HEK293 (cell line): ENCODE measurements at regions not wholly inside any gene's neighbourhood (a gene's known extent, or its start where the extent isn't known, plus 50 kb on each side); places are given as distances from the start of the nearest gene placed in this dataset.

Experiments
- CTCF ChIA-PET: fragments of 350-600 bp; formaldehyde crosslinking; extraction: SDS; loops from one replicate; lab custom pipeline; 2021; ENCODE audit warnings: antibody characterized with exemption; lab: Yijun Ruan, JAX
- POLR2A ChIA-PET: fragments of 300-600 bp; formaldehyde crosslinking; extraction: SDS; loops from one replicate; lab custom pipeline; 2020; ENCODE audit warnings: antibody characterized with exemption, inconsistent platforms; lab: Yijun Ruan, JAX
- H3K27ac ChIP-seq: fragments of 200-500 bp; sonication (Bioruptor generic); 2 replicates; pipeline ENCODE4 v1.5.1; 2014; ENCODE audit warnings: low read depth, low read length, control low read depth, inconsistent platforms; ENCODE audit errors: extremely low read depth
- H3K36me3 ChIP-seq, 2 experiments: fragments of 200-500 bp in 1 of 2; sonication (Bioruptor generic) in 1 of 2; 1 replicate in 1 of 2; 2 replicates in 1 of 2; pipeline ENCODE4 v1.5.1; 2014 to 2017; ENCODE audit warnings: inconsistent platforms in 2 of 2, low read length in 2 of 2; ENCODE audit not compliant: control insufficient read depth in 2 of 2, insufficient read depth in 1 of 2
- H3K4me1 ChIP-seq: fragments of 200-500 bp; sonication (Bioruptor generic); 2 replicates; pipeline ENCODE4 v1.5.1; 2014; ENCODE audit warnings: mild to moderate bottlenecking, low read length, inconsistent platforms; ENCODE audit not compliant: control insufficient read depth, insufficient read depth
- H3K4me3 ChIP-seq: 2 replicates; pipeline ENCODE4 v1.5.1; 2011; ENCODE audit warnings: low read depth, mild to moderate bottlenecking, control low read depth, low read length, moderate library complexity
- H3K9me3 ChIP-seq: fragments of 200-500 bp; sonication (Bioruptor generic); 2 replicates; pipeline ENCODE4 v1.5.1; 2014; ENCODE audit warnings: low read depth, low read length, inconsistent platforms; ENCODE audit not compliant: control insufficient read depth, insufficient read depth
- FEZF1 ChIP-seq: fragments of 450-650 bp; formaldehyde crosslinking; IDR thresholded peaks from 2 replicates; pipeline ENCODE4 v1.5.1; 2016; ENCODE audit warnings: missing biosample characterization, missing genetic modification characterization
- GLI4 ChIP-seq: fragments of 450-650 bp; formaldehyde crosslinking; IDR thresholded peaks from 2 replicates; pipeline ENCODE4 v1.5.1; 2016; ENCODE audit warnings: missing biosample characterization, missing genetic modification characterization
- KLF16 ChIP-seq: fragments of 450-650 bp; formaldehyde crosslinking; IDR thresholded peaks from 2 replicates; pipeline ENCODE4 v1.5.1; 2017; ENCODE audit warnings: missing biosample characterization, missing genetic modification characterization
- MYNN ChIP-seq: fragments of 450-650 bp; formaldehyde crosslinking; IDR thresholded peaks from 2 replicates; pipeline ENCODE4 v1.5.1; 2016; ENCODE audit warnings: missing biosample characterization, missing genetic modification characterization, borderline replicate concordance
- OSR2 ChIP-seq: fragments of 450-650 bp; formaldehyde crosslinking; IDR thresholded peaks from 2 replicates; pipeline ENCODE4 v1.5.1; 2016; ENCODE audit warnings: missing biosample characterization, missing genetic modification characterization
- RBAK ChIP-seq: fragments of 450-650 bp; formaldehyde crosslinking; IDR thresholded peaks from 2 replicates; pipeline ENCODE4 v1.5.1; 2016; ENCODE audit warnings: missing biosample characterization, missing genetic modification characterization
- TCF7L2 ChIP-seq: IDR thresholded peaks from 2 replicates; pipeline ENCODE4 v1.6.1; 2011; ENCODE audit warnings: low read depth, mild to moderate bottlenecking, inconsistent platforms, low read length, moderate library complexity, borderline replicate concordance
- ZBTB17 ChIP-seq: fragments of 450-650 bp; formaldehyde crosslinking; IDR thresholded peaks from 2 replicates; pipeline ENCODE4 v1.5.1; 2016; ENCODE audit warnings: missing biosample characterization, missing genetic modification characterization
- ZIC2 ChIP-seq: fragments of 450-650 bp; formaldehyde crosslinking; IDR thresholded peaks from 2 replicates; pipeline ENCODE4 v1.5.1; 2016; ENCODE audit warnings: missing biosample characterization, missing genetic modification characterization
- ZNF133 ChIP-seq: fragments of 450-650 bp; formaldehyde crosslinking; IDR thresholded peaks from 2 replicates; pipeline ENCODE4 v1.5.1; 2016; ENCODE audit warnings: missing biosample characterization, missing genetic modification characterization
- ZNF211 ChIP-seq: fragments of 450-650 bp; formaldehyde crosslinking; IDR thresholded peaks from 2 replicates; pipeline ENCODE4 v1.5.1; 2016; ENCODE audit warnings: low read depth, missing biosample characterization, missing genetic modification characterization
- ZNF366 ChIP-seq: fragments of 450-650 bp; formaldehyde crosslinking; conservative IDR thresholded peaks from 2 replicates; pipeline ENCODE4 v1.5.1; 2016; ENCODE audit warnings: missing biosample characterization, missing genetic modification characterization
- ZNF391 ChIP-seq: fragments of 450-650 bp; formaldehyde crosslinking; IDR thresholded peaks from 2 replicates; pipeline ENCODE4 v1.5.1; 2016; ENCODE audit warnings: low read depth, missing biosample characterization, missing genetic modification characterization, borderline replicate concordance
- ZNF416 ChIP-seq: fragments of 450-650 bp; formaldehyde crosslinking; IDR thresholded peaks from 2 replicates; pipeline ENCODE4 v1.5.1; 2016; ENCODE audit warnings: missing biosample characterization, missing genetic modification characterization
- ZNF473 ChIP-seq: fragments of 450-650 bp; formaldehyde crosslinking; IDR thresholded peaks from 2 replicates; pipeline ENCODE4 v1.5.1; 2017; ENCODE audit warnings: missing biosample characterization, missing genetic modification characterization
- ZNF530 ChIP-seq: fragments of 450-650 bp; formaldehyde crosslinking; IDR thresholded peaks from 2 replicates; pipeline ENCODE4 v1.5.1; 2016; ENCODE audit warnings: low read depth, missing biosample characterization, missing genetic modification characterization
- ZNF548 ChIP-seq: fragments of 450-650 bp; formaldehyde crosslinking; IDR thresholded peaks from 2 replicates; pipeline ENCODE4 v1.5.1; 2016; ENCODE audit warnings: missing biosample characterization, missing genetic modification characterization
- ZNF596 ChIP-seq: fragments of 450-650 bp; IDR thresholded peaks from 2 replicates; pipeline ENCODE4 v1.5.0; 2018; ENCODE audit warnings: missing biosample characterization, mild to moderate bottlenecking, missing genetic modification characterization, moderate library complexity
- ZNF610 ChIP-seq: fragments of 450-650 bp; formaldehyde crosslinking; IDR thresholded peaks from 2 replicates; pipeline ENCODE4 v1.5.1; 2016; ENCODE audit warnings: missing biosample characterization, missing genetic modification characterization, borderline replicate concordance
- ZNF768 ChIP-seq: fragments of 450-650 bp; formaldehyde crosslinking; IDR thresholded peaks from 2 replicates; pipeline ENCODE4 v1.5.1; 2018; ENCODE audit warnings: missing biosample characterization, mild to moderate bottlenecking, missing genetic modification characterization
- ZNF830 ChIP-seq: fragments of 450-650 bp; IDR thresholded peaks from 2 replicates; pipeline ENCODE4 v1.5.0; 2018; ENCODE audit warnings: missing biosample characterization, missing genetic modification characterization, low read depth, mild to moderate bottlenecking, moderate library complexity
- ZNF837 ChIP-seq: fragments of 450-650 bp; formaldehyde crosslinking; IDR thresholded peaks from 2 replicates; pipeline ENCODE4 v1.5.1; 2016; ENCODE audit warnings: missing biosample characterization, missing genetic modification characterization
- TF ChIP-seq, protein P1 (sequence below): fragments of 450-650 bp; formaldehyde crosslinking; IDR thresholded peaks from 2 replicates; pipeline ENCODE4 v1.5.1; 2016; ENCODE audit warnings: missing biosample characterization, missing genetic modification characterization
- TF ChIP-seq, protein P2 (sequence below): fragments of 450-650 bp; formaldehyde crosslinking; IDR thresholded peaks from 2 replicates; pipeline ENCODE4 v1.5.1; 2016; ENCODE audit warnings: missing biosample characterization, missing genetic modification characterization
- TF ChIP-seq, protein P3 (sequence below): fragments of 450-650 bp; formaldehyde crosslinking; IDR thresholded peaks from 2 replicates; pipeline ENCODE4 v1.5.1; 2016; ENCODE audit warnings: missing biosample characterization, missing genetic modification characterization, borderline replicate concordance
- TF ChIP-seq, protein P4 (sequence below): fragments of 450-650 bp; formaldehyde crosslinking; IDR thresholded peaks from 2 replicates; pipeline ENCODE4 v1.5.1; 2017; ENCODE audit warnings: missing biosample characterization, missing genetic modification characterization

DNA sequence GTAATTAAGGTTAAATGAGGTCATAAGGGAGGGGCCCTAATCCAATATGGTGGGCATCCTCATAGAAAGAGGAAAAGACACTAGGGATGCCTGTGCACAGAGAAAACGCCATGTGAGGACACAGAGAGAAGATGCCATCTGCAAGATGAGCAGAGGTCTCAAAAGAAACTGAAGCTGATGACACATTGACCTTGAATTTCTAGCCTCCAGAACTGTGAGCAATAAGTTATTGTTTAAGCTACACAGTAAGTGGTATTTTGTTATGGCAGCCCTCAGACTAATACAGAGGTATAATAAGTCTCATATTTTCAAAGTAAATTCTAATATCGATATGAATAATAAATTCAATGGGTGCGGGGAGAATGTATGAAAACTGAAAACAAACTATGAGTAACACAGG is 169.9 kb downstream of the UGT8 start:
- CTCF ChIA-PET = no interaction called here
- H3K27ac ChIP-seq = no peak overlapping the region
- no peaks in the 10 kb centered on the region for H3K9me3 ChIP-seq
- no peaks in the 10 kb centered on the region for H3K36me3 ChIP-seq
- H3K4me3 ChIP-seq = no peak overlapping the region
- H3K4me1 ChIP-seq = no peaks in the 10 kb centered on the region
- TF ChIP-seq ZNF366 (tag by site-specific recombination) (no peak), ZNF610 (tag by site-specific recombination) (no peak), ZNF473 (tag by site-specific recombination) (no peak), ZNF391 (tag by site-specific recombination) (no peak), ZNF416 (no peak), ZNF211 (tag by site-specific recombination) (no peak), MYNN (no peak)
- TF ChIP-seq, protein P1, sequence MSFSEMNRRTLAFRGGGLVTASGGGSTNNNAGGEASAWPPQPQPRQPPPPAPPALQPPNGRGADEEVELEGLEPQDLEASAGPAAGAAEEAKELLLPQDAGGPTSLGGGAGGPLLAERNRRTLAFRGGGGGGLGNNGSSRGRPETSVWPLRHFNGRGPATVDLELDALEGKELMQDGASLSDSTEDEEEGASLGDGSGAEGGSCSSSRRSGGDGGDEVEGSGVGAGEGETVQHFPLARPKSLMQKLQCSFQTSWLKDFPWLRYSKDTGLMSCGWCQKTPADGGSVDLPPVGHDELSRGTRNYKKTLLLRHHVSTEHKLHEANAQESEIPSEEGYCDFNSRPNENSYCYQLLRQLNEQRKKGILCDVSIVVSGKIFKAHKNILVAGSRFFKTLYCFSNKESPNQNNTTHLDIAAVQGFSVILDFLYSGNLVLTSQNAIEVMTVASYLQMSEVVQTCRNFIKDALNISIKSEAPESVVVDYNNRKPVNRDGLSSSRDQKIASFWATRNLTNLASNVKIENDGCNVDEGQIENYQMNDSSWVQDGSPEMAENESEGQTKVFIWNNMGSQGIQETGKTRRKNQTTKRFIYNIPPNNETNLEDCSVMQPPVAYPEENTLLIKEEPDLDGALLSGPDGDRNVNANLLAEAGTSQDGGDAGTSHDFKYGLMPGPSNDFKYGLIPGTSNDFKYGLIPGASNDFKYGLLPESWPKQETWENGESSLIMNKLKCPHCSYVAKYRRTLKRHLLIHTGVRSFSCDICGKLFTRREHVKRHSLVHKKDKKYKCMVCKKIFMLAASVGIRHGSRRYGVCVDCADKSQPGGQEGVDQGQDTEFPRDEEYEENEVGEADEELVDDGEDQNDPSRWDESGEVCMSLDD = no peak
- POLR2A ChIA-PET = interaction anchor here (0.6 kb wide), 1 partner anchor 258 kb away, joined by 3 read pairs; no protein-coding TSS in a partner anchor

DNA sequence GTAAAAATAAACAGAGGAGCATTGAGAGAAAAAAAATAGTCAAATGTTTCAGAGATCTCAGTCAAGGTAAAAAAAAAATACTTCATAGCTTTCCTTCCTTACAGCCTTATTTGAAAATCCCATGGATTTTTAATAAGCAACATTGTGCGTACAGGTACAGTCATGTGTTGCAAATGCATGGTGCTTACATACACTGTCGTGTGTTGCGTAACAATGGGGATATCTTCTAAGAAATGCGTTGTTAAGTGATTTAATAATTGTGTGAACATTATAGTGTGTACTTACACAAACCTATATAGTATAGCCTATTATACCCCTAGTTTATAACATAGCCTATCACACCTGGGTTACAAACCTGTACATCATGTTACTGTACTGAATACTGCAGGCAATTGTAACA is 172.0 kb downstream of the UGT8 start:
- TF ChIP-seq GLI4 (no peak), ZNF830 (no peak), ZNF133 (no peak), ZNF596 (tag by site-specific recombination) (no peak), ZNF530 (tag by site-specific recombination) (no peak), ZBTB17 (tag by site-specific recombination) (no peak), KLF16 (tag by site-specific recombination) (no peak), ZNF768 (no peak), ZNF837 (no peak), OSR2 (tag by site-specific recombination) (no peak)
- TF ChIP-seq, protein P2, sequence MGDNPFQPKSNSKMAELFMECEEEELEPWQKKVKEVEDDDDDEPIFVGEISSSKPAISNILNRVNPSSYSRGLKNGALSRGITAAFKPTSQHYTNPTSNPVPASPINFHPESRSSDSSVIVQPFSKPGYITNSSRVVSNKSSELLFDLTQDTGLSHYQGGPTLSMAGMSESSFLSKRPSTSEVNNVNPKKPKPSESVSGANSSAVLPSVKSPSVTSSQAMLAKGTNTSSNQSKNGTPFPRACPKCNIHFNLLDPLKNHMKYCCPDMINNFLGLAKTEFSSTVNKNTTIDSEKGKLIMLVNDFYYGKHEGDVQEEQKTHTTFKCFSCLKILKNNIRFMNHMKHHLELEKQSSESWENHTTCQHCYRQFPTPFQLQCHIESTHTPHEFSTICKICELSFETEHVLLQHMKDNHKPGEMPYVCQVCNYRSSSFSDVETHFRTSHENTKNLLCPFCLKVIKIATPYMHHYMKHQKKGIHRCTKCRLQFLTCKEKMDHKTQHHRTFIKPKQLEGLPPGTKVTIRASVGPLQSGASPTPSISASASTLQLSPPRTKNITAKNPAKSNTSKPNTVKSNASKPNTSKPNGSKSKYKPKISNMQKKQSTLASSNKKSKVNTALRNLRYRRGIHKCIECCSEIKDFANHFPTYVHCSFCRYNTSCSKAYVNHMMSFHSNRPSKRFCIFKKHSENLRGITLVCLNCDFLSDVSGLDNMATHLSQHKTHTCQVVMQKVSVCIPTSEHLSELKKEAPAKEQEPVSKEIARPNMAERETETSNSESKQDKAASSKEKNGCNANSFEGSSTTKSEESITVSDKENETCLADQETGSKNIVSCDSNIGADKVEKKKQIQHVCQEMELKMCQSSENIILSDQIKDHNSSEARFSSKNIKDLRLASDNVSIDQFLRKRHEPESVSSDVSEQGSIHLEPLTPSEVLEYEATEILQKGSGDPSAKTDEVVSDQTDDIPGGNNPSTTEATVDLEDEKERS = no peak
- Histone ChIP-seq H3K36me3 (no peaks in the 10 kb centered on the region), H3K9me3 (no peaks in the 10 kb centered on the region), H3K4me3 (no peak overlapping the region), H3K27ac (no peak overlapping the region), H3K4me1 (no peaks in the 10 kb centered on the region)
- ChIA-PET CTCF (no interaction called here), POLR2A (no interaction called here)

DNA sequence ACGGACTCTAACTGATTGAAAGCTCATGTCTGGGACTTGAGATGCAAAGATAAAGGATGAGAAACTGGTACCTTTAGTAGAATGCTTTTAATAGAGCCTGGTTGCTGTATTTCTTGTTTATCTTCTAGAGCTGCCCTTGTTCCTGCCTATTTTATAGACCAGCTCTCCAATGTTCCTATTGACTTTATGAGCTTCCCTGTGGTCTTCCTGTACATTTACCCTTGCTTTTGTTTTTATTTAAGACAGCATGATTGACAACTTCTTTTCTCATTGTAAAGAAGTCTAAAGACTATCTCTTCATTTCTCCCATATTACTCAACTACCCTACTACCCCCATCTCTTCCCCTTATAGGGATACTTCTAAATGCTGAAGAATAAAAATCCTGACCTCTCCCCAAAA is 174.7 kb downstream of the UGT8 start:
- no peaks in the 10 kb centered on the region for H3K4me1 ChIP-seq
- ChIA-PET CTCF (interaction anchor here (0.6 kb wide), 1 partner anchor 486 kb away, joined by 3 read pairs; no protein-coding TSS in a partner anchor), POLR2A (no interaction called here)
- H3K9me3 ChIP-seq = no peaks in the 10 kb centered on the region
- no peaks in the 10 kb centered on the region for H3K36me3 ChIP-seq
- no peak overlapping the region for H3K4me3 ChIP-seq
- H3K27ac ChIP-seq = no peak overlapping the region
- TF ChIP-seq, protein P3, sequence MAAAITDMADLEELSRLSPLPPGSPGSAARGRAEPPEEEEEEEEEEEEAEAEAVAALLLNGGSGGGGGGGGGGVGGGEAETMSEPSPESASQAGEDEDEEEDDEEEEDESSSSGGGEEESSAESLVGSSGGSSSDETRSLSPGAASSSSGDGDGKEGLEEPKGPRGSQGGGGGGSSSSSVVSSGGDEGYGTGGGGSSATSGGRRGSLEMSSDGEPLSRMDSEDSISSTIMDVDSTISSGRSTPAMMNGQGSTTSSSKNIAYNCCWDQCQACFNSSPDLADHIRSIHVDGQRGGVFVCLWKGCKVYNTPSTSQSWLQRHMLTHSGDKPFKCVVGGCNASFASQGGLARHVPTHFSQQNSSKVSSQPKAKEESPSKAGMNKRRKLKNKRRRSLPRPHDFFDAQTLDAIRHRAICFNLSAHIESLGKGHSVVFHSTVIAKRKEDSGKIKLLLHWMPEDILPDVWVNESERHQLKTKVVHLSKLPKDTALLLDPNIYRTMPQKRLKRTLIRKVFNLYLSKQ = no peak
- TF ChIP-seq TCF7L2 (peak; percentile 42; the same call in 1 of the 2 replicates), RBAK (tag by site-specific recombination) (no peak), ZIC2 (tag by site-specific recombination) (peak; percentile 49), ZNF548 (tag by site-specific recombination) (no peak), FEZF1 (tag by site-specific recombination) (peak; percentile 81)
- TF ChIP-seq, protein P4, sequence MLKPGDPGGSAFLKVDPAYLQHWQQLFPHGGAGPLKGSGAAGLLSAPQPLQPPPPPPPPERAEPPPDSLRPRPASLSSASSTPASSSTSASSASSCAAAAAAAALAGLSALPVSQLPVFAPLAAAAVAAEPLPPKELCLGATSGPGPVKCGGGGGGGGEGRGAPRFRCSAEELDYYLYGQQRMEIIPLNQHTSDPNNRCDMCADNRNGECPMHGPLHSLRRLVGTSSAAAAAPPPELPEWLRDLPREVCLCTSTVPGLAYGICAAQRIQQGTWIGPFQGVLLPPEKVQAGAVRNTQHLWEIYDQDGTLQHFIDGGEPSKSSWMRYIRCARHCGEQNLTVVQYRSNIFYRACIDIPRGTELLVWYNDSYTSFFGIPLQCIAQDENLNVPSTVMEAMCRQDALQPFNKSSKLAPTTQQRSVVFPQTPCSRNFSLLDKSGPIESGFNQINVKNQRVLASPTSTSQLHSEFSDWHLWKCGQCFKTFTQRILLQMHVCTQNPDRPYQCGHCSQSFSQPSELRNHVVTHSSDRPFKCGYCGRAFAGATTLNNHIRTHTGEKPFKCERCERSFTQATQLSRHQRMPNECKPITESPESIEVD (tag by site-specific recombination) = peak; percentile 28
